ENCODE measurements at regions not wholly inside any gene's neighbourhood (a gene's known extent, or its start where the extent isn't known, plus 50 kb on each side); places are given as distances from the start of the nearest gene placed in this dataset.

- no peaks in the 10 kb centered on the region for H3K27me3 ChIP-seq (ENCODE audit: insufficient read depth, insufficient read length)
Measured at GRCh38 chr3:45330510-45331295, 57.7 kb upstream of the LARS2 start.

GRCh38 chr3:45332493-45332892, 55.9 kb upstream of the LARS2 start:
- no peak for TF ChIP-seq YY1 (IDR thresholded peaks at IDR 0.05; ENCODE audit: insufficient read depth, insufficient read length)
- no peak for TF ChIP-seq ZNF274 (IDR thresholded peaks at IDR 0.05; ENCODE audit: low read depth, low read length)
- TF ChIP-seq SUZ12 (IDR thresholded peaks at IDR 0.05; ENCODE audit: extremely low read depth, insufficient read depth, insufficient read length): no peak
- no peak for DNase-seq (ENCODE audit: low read depth, low spot score)
- no peaks in the 10 kb centered on the region for H3K27me3 ChIP-seq (ENCODE audit: insufficient read depth, insufficient read length)
- no peak overlapping the region for H3K4me3 ChIP-seq (ENCODE audit: insufficient read length, low read depth)
- H3K9me3 ChIP-seq (ENCODE audit: insufficient read depth, low read length): no peaks in the 10 kb centered on the region
- peaks cover 2% of the 10 kb centered on the region for H3K4me1 ChIP-seq (ENCODE audit: insufficient read depth, insufficient read length)
- H3K9ac ChIP-seq (ENCODE audit: insufficient read length, low read depth): no peak overlapping the region
- no peaks in the 10 kb centered on the region for H3K36me3 ChIP-seq (ENCODE audit: insufficient read depth, insufficient read length, low read length)

More at GRCh38 chr3:45330510-45331295, 57.7 kb upstream of the LARS2 start:
- Histone ChIP-seq H3K4me1 (ENCODE audit: insufficient read depth, insufficient read length) (no peaks in the 10 kb centered on the region), H3K4me3 (ENCODE audit: insufficient read length, low read depth) (no peak overlapping the region), H3K9ac (ENCODE audit: insufficient read length, low read depth) (no peak overlapping the region), H3K9me3 (ENCODE audit: insufficient read depth, low read length) (no peaks in the 10 kb centered on the region), H3K36me3 (ENCODE audit: insufficient read depth, insufficient read length, low read length) (no peaks in the 10 kb centered on the region)
- DNase-seq (ENCODE audit: low read depth, low spot score): no peak
- TF ChIP-seq YY1 (IDR thresholded peaks at IDR 0.05; ENCODE audit: insufficient read depth, insufficient read length) (no peak), SUZ12 (IDR thresholded peaks at IDR 0.05; ENCODE audit: extremely low read depth, insufficient read depth, insufficient read length) (no peak), ZNF274 (IDR thresholded peaks at IDR 0.05; ENCODE audit: low read depth, low read length) (no peak)

- Histone ChIP-seq H3K9me3 (ENCODE audit: insufficient read depth, low read length) (no peaks in the 10 kb centered on the region), H3K4me1 (ENCODE audit: insufficient read depth, insufficient read length) (peaks cover 2% of the 10 kb centered on the region), H3K27me3 (ENCODE audit: insufficient read depth, insufficient read length) (no peaks in the 10 kb centered on the region), H3K4me3 (ENCODE audit: insufficient read length, low read depth) (no peak overlapping the region), H3K36me3 (ENCODE audit: insufficient read depth, insufficient read length, low read length) (no peaks in the 10 kb centered on the region), H3K9ac (ENCODE audit: insufficient read length, low read depth) (no peak overlapping the region)
- TF ChIP-seq SUZ12 (IDR thresholded peaks at IDR 0.05; ENCODE audit: extremely low read depth, insufficient read depth, insufficient read length): no peak
- no peak for TF ChIP-seq ZNF274 (IDR thresholded peaks at IDR 0.05; ENCODE audit: low read depth, low read length)
- no peak for TF ChIP-seq YY1 (IDR thresholded peaks at IDR 0.05; ENCODE audit: insufficient read depth, insufficient read length)
- no peak for DNase-seq (ENCODE audit: low read depth, low spot score)
Measured at GRCh38 chr3:45332901-45333407, 55.4 kb upstream of the LARS2 start.

GRCh38 chr3:45333549-45333948, 54.8 kb upstream of the LARS2 start:
- Histone ChIP-seq H3K4me3 (ENCODE audit: insufficient read length, low read depth) (no peak overlapping the region), H3K36me3 (ENCODE audit: insufficient read depth, insufficient read length, low read length) (no peaks in the 10 kb centered on the region), H3K4me1 (ENCODE audit: insufficient read depth, insufficient read length) (peaks cover 2% of the 10 kb centered on the region), H3K27me3 (ENCODE audit: insufficient read depth, insufficient read length) (no peaks in the 10 kb centered on the region), H3K9ac (ENCODE audit: insufficient read length, low read depth) (no peak overlapping the region), H3K9me3 (ENCODE audit: insufficient read depth, low read length) (no peaks in the 10 kb centered on the region)
- no peak for TF ChIP-seq SUZ12 (IDR thresholded peaks at IDR 0.05; ENCODE audit: extremely low read depth, insufficient read depth, insufficient read length)
- TF ChIP-seq YY1 (IDR thresholded peaks at IDR 0.05; ENCODE audit: insufficient read depth, insufficient read length): no peak
- no peak for TF ChIP-seq ZNF274 (IDR thresholded peaks at IDR 0.05; ENCODE audit: low read depth, low read length)
- no peak for DNase-seq (ENCODE audit: low read depth, low spot score)

GRCh38 chr3:45337839-45338470, 50.4 kb upstream of the LARS2 start:
- Histone ChIP-seq H3K4me3 (ENCODE audit: insufficient read length, low read depth) (no peak overlapping the region), H3K9me3 (ENCODE audit: insufficient read depth, low read length) (peaks cover 6% of the 10 kb centered on the region; the same call in 1 of the 2 replicates), H3K36me3 (ENCODE audit: insufficient read depth, insufficient read length, low read length) (no peaks in the 10 kb centered on the region), H3K4me1 (ENCODE audit: insufficient read depth, insufficient read length) (peaks cover 2% of the 10 kb centered on the region), H3K9ac (ENCODE audit: insufficient read length, low read depth) (no peak overlapping the region), H3K27me3 (ENCODE audit: insufficient read depth, insufficient read length) (no peaks in the 10 kb centered on the region)
- TF ChIP-seq ZNF274 (IDR thresholded peaks at IDR 0.05; ENCODE audit: low read depth, low read length): no peak
- no peak for TF ChIP-seq SUZ12 (IDR thresholded peaks at IDR 0.05; ENCODE audit: extremely low read depth, insufficient read depth, insufficient read length)
- TF ChIP-seq YY1 (IDR thresholded peaks at IDR 0.05; ENCODE audit: insufficient read depth, insufficient read length): no peak
- no peak for DNase-seq (ENCODE audit: low read depth, low spot score)

All from NT2/D1 (cell line).